B cell (primary cell): ENCODE measurements at regions not wholly inside any gene's neighbourhood (a gene's known extent, or its start where the extent isn't known, plus 50 kb on each side); places are given as distances from the start of the nearest gene placed in this dataset.

Experiments used
- ATAC-seq: fragments of 200-7000 bp; cut with Tn5 transposase; one replicate; pipeline ENCODE4 v1.10.0; 2021; ENCODE audit warnings: low read depth, mild to moderate bottlenecking, moderate number of reproducible peaks, moderate library complexity
- CTCF ChIA-PET: fragments of 350-600 bp; sonication (Branson Sonifier 250); formaldehyde crosslinking; loops from one replicate; lab custom pipeline; 2021; ENCODE audit warnings: antibody characterized with exemption, inconsistent platforms; lab: Charles Lee
- POLR2A ChIA-PET: fragments of 350-600 bp; sonication (Branson Sonifier 250); formaldehyde crosslinking; loops from one replicate; lab custom pipeline; 2021; ENCODE audit warnings: antibody characterized with exemption; lab: Charles Lee
- DNase-seq: peaks from one replicate; pipeline ENCODE4 v3.0.0; 2013
- H2AFZ ChIP-seq: 2 replicates; pipeline ENCODE4 v1.6.1; 2012; ENCODE audit warnings: mild to moderate bottlenecking, low read depth, low read length; ENCODE audit not compliant: insufficient read depth, poor library complexity, severe bottlenecking
- H3K27ac ChIP-seq, 2 donors: 1 replicate in 1 of 2; 2 replicates in 1 of 2; pipeline ENCODE4 v1.5.1; 2012 to 2013; ENCODE audit warnings: low read length in 2 of 2, mild to moderate bottlenecking in 2 of 2, moderate library complexity in 1 of 2
- H3K27me3 ChIP-seq, 4 experiments: fragments of 200-600 bp in 1 of 4; sonication (generic) in 1 of 4; replicated peaks in 1 of 4; 1 replicate in 2 of 4; 2 replicates in 2 of 4; pipeline versions ENCODE4 v1.6.1 to v1.7.0; 2013 to 2016; ENCODE audit warnings: low read length in 3 of 4, mild to moderate bottlenecking in 2 of 4, mixed read lengths in 1 of 4, moderate library complexity in 1 of 4; ENCODE audit not compliant: insufficient read depth in 4 of 4, control insufficient read depth in 3 of 4; ENCODE audit errors: control extremely low read depth in 1 of 4
- H3K36me3 ChIP-seq, 2 experiments: replicated peaks in 1 of 2; 1 replicate in 1 of 2; 2 replicates in 1 of 2; pipeline versions ENCODE4 v1.6.1 to v1.7.1; 2013; ENCODE audit warnings: low read length in 1 of 2; ENCODE audit not compliant: insufficient read depth in 2 of 2, control insufficient read depth in 1 of 2; ENCODE audit errors: control extremely low read depth in 1 of 2, extremely low read depth in 1 of 2
- H3K4me1 ChIP-seq, 2 donors: fragments of 200-600 bp in 1 of 2; sonication (generic) in 1 of 2; 1 replicate in 1 of 2; 2 replicates in 1 of 2; pipeline versions ENCODE4 v1.5.1 to v1.6.1; 2013 to 2017; ENCODE audit warnings: low read length in 2 of 2; ENCODE audit not compliant: control insufficient read depth in 2 of 2, insufficient read depth in 2 of 2
- H3K4me2 ChIP-seq: replicated peaks from 2 replicates; pipeline ENCODE3; 2012; ENCODE audit warnings: mild to moderate bottlenecking, low read depth, low read length; ENCODE audit not compliant: poor library complexity, severe bottlenecking
- H3K4me3 ChIP-seq, 5 experiments: fragments of 200-600 bp in 1 of 5; sonication (generic) in 1 of 5; 1 replicate in 3 of 5; 2 replicates in 2 of 5; pipeline versions ENCODE4 v1.5.1 to v1.7.0; 2011 to 2016; ENCODE audit warnings: low read length in 4 of 5, mild to moderate bottlenecking in 4 of 5, low read depth in 2 of 5, control low read depth in 1 of 5, moderate library complexity in 1 of 5; ENCODE audit not compliant: insufficient read depth in 1 of 5; ENCODE audit errors: control extremely low read depth in 1 of 5, extremely low read depth in 1 of 5
- H3K79me2 ChIP-seq: fragments of 200-600 bp; sonication (generic); one replicate; pipeline ENCODE4 v1.6.0; 2016; ENCODE audit warnings: low read length; ENCODE audit not compliant: control insufficient read depth, insufficient read depth
- H3K9ac ChIP-seq: fragments of 200-600 bp; sonication (generic); 2 replicates; pipeline ENCODE4 v1.6.1; 2017; ENCODE audit warnings: mild to moderate bottlenecking, low read length, moderate library complexity
- H3K9me3 ChIP-seq, 3 donors: one replicate each; pipeline versions ENCODE4 v1.6.1 to v1.7.1; 2013; ENCODE audit warnings: low read length in 2 of 3; ENCODE audit not compliant: control insufficient read depth in 2 of 3, insufficient read depth in 1 of 3; ENCODE audit errors: control extremely low read depth in 1 of 3
- H4K20me1 ChIP-seq: 2 replicates; pipeline ENCODE4 v1.6.0; 2012; ENCODE audit warnings: mild to moderate bottlenecking, low read length; ENCODE audit not compliant: insufficient read depth, control insufficient read depth, poor library complexity, severe bottlenecking
- H3K27ac Mint-ChIP-seq: one replicate; pipeline ENCODE4 v1.8.0; 2021; ENCODE audit warnings: mixed read lengths
- H3K27me3 Mint-ChIP-seq: one replicate; pipeline ENCODE4 v1.8.0; 2021; ENCODE audit warnings: mixed read lengths
- H3K4me1 Mint-ChIP-seq: one replicate; pipeline ENCODE4 v1.8.0; 2021; ENCODE audit warnings: mixed read lengths
- H3K4me3 Mint-ChIP-seq: one replicate; pipeline ENCODE4 v1.8.0; 2021; ENCODE audit warnings: mixed read lengths
- H3K9me3 Mint-ChIP-seq: one replicate; pipeline ENCODE4 v1.8.0; 2022; ENCODE audit warnings: mixed read lengths; ENCODE audit not compliant: insufficient read depth
- EZH2 ChIP-seq: IDR thresholded peaks from 2 replicates; pipeline ENCODE4 v1.6.1; 2012; ENCODE audit warnings: borderline replicate concordance, low read depth, mild to moderate bottlenecking, moderate library complexity, low read length; ENCODE audit not compliant: insufficient read depth, poor library complexity, severe bottlenecking
- WGBS: methylation state at CpG from one replicate; pipeline ENCODE4 v1.1.5; 2013; ENCODE audit warnings: missing lambda C conversion rate; ENCODE audit not compliant: insufficient coverage; 5-methylcytosine and 5-hydroxymethylcytosine counted together
- intact Hi-C: fragments of 100-400 bp; cut with micrococcal nuclease; formaldehyde crosslinking; loops from one replicate; pipeline ENCODE4 v1.10.0; 2022
- TF ChIP-seq, protein P1 (sequence below): fragments of 200-600 bp; IDR thresholded peaks from one replicate; pipeline ENCODE4 v1.8.0; 2022; ENCODE audit warnings: antibody characterized with exemption, mild to moderate bottlenecking

DNA sequence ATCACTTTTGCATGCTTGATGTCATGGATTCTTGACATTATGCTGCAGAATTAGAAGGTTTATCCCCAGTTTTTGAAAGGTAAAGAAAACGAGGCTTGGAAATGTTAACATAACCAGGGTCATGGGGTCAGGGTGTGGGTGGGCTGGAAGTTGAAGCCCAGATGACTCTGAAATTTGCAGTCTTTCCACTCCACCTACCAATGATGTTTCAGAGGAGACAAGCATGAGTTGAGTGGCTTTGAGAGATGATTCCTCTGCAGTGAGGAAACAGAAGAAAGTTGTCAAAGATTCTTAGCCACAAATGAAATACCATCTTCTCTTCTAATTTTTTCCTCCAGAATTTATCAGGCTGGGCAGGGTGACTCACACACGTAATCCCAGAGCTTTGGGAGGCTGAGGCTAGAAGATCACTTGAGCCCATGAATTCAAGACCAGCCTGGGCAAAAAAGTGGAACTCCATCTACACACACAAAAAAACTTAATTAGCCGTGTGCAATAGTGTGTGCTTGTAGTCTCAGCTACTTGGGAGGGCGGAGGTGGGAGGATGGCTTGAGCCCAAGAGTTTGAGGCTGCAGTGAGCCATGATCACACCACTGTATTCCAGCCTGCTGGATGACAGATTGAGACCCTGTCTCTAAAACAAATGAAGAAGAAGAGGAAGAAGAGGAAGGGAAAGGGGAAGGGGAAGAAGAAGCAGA, 239.1 kb upstream of the AUTS2 start:
- H4K20me1 ChIP-seq, result no peaks in the 10 kb centered on the region
- intact Hi-C loops, result no loop called here
- TF ChIP-seq EZH2, result no peak
- TF ChIP-seq, protein P1, sequence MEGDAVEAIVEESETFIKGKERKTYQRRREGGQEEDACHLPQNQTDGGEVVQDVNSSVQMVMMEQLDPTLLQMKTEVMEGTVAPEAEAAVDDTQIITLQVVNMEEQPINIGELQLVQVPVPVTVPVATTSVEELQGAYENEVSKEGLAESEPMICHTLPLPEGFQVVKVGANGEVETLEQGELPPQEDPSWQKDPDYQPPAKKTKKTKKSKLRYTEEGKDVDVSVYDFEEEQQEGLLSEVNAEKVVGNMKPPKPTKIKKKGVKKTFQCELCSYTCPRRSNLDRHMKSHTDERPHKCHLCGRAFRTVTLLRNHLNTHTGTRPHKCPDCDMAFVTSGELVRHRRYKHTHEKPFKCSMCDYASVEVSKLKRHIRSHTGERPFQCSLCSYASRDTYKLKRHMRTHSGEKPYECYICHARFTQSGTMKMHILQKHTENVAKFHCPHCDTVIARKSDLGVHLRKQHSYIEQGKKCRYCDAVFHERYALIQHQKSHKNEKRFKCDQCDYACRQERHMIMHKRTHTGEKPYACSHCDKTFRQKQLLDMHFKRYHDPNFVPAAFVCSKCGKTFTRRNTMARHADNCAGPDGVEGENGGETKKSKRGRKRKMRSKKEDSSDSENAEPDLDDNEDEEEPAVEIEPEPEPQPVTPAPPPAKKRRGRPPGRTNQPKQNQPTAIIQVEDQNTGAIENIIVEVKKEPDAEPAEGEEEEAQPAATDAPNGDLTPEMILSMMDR, result no peak
- H3K36me3 ChIP-seq, result no peaks in the 10 kb centered on the region
- no peaks in the 10 kb centered on the region for H3K4me1 ChIP-seq
- ATAC-seq (no peak), DNase-seq (no peak)
- no peaks in the 10 kb centered on the region for H3K9me3 ChIP-seq
- ChIA-PET CTCF (no interaction called here), POLR2A (no interaction called here)
- H3K4me2 ChIP-seq, result no peak overlapping the region
- no peak overlapping the region for H3K4me3 Mint-ChIP-seq
- peaks cover 15% of the 10 kb centered on the region for H3K27me3 Mint-ChIP-seq
- no peaks in the 10 kb centered on the region for H3K27me3 ChIP-seq
- no peaks in the 10 kb centered on the region for H3K4me1 Mint-ChIP-seq
- 69% methylated on average over 2 of the region's 4 CpGs for WGBS
- H3K4me3 ChIP-seq, result no peak overlapping the region
- no peak overlapping the region for H3K9ac ChIP-seq
- H2AFZ ChIP-seq, result no peak overlapping the region
- no peak overlapping the region for H3K27ac Mint-ChIP-seq
- H3K79me2 ChIP-seq, result no peaks in the 10 kb centered on the region
- H3K9me3 Mint-ChIP-seq, result no peaks in the 10 kb centered on the region
- no peak overlapping the region for H3K27ac ChIP-seq

DNA sequence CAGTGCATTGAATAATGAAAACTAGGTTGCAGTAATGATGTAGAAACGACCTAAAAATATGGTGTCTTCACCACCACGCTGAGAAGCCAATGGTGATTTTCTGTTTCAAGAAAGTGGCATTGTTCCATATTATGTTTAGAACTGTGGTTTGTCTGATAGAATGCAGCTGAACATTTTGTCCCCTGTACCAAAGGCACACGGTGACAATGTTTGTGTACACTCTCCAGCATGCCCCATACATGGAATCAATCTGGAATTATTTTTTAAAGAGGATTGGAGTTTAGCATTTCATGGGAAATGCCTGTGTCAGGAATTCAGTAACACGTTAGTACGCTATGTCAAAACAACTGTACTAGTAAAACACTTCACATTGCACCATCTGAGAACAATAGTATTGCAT, 237.4 kb upstream of the AUTS2 start:
- Mint-ChIP-seq H3K4me1 (no peaks in the 10 kb centered on the region), H3K27me3 (peaks cover 15% of the 10 kb centered on the region), H3K9me3 (no peaks in the 10 kb centered on the region), H3K27ac (no peak overlapping the region), H3K4me3 (no peak overlapping the region)
- Histone ChIP-seq H4K20me1 (no peaks in the 10 kb centered on the region), H3K27me3 (no peaks in the 10 kb centered on the region), H3K4me1 (no peaks in the 10 kb centered on the region), H3K4me3 (no peak overlapping the region), H3K4me2 (no peak overlapping the region), H3K9me3 (no peaks in the 10 kb centered on the region), H2AFZ (no peak overlapping the region), H3K79me2 (no peaks in the 10 kb centered on the region), H3K36me3 (no peaks in the 10 kb centered on the region), H3K27ac (no peak overlapping the region), H3K9ac (no peak overlapping the region)
- ChIA-PET CTCF (no interaction called here), POLR2A (no interaction called here)
- DNase-seq, result no peak
- intact Hi-C loops, result no loop called here
- 71% methylated on average over 2 of the region's 5 CpGs for WGBS
- TF ChIP-seq EZH2, result no peak
- TF ChIP-seq, protein P1, result no peak
- ATAC-seq, result no peak
